Suprapubic skin (tissue), 4 donors: ENCODE measurements at regions not wholly inside any gene's neighbourhood (a gene's known extent, or its start where the extent isn't known, plus 50 kb on each side); places are given as distances from the start of the nearest gene placed in this dataset.

ENCODE experiments used
- DNase-seq, 2 donors: peaks; one replicate each; pipeline ENCODE4 v3.0.0-alpha.2; 2019; ENCODE audit warnings: low spot score in 2 of 2
- H3K27ac ChIP-seq: fragments of 200-600 bp; sonication (generic); one replicate; pipeline ENCODE4 v1.5.1; 2019
- H3K27me3 ChIP-seq: fragments of 200-600 bp; sonication (generic); one replicate; pipeline ENCODE4 v1.5.1; 2019
- H3K36me3 ChIP-seq: fragments of 200-600 bp; sonication (generic); one replicate; pipeline ENCODE4 v1.5.1; 2019
- H3K4me1 ChIP-seq: fragments of 200-600 bp; sonication (generic); one replicate; pipeline ENCODE4 v1.5.1; 2019
- H3K4me3 ChIP-seq: fragments of 200-600 bp; sonication (generic); one replicate; pipeline ENCODE4 v1.5.1; 2019; ENCODE audit warnings: mild to moderate bottlenecking
- H3K9me3 ChIP-seq: fragments of 200-600 bp; sonication (generic); one replicate; pipeline ENCODE4 v1.5.1; 2019
- EP300 ChIP-seq: sonication (generic); formaldehyde crosslinking; IDR thresholded peaks from one replicate; pipeline ENCODE4 v1.6.1; 2017; ENCODE audit warnings: antibody characterized with exemption
- POLR2A ChIP-seq, 2 donors: fragments of 450-650 bp; IDR thresholded peaks; one replicate each; pipeline ENCODE4 v1.6.1; 2017; ENCODE audit warnings: antibody characterized with exemption in 2 of 2, mild to moderate bottlenecking in 2 of 2, moderate library complexity in 2 of 2
- POLR2AphosphoS5 ChIP-seq, 3 donors: sonication (generic); formaldehyde crosslinking; IDR thresholded peaks; one replicate each; pipeline ENCODE4 v1.6.1; 2017; ENCODE audit warnings: antibody characterized with exemption in 3 of 3
- WGBS: methylation state at CpG from one replicate; pipeline ENCODE4 v1.1.5; 2018; 5-methylcytosine and 5-hydroxymethylcytosine counted together
- TF ChIP-seq, protein P1 (sequence below), 2 donors: fragments of 200-600 bp in 1 of 2; fragments of 450-650 bp in 1 of 2; sonication (generic) in 1 of 2; IDR thresholded peaks; one replicate each; pipeline ENCODE4 v1.5.1; 2016 to 2019; ENCODE audit warnings: antibody characterized with exemption in 2 of 2, mild to moderate bottlenecking in 1 of 2, moderate library complexity in 1 of 2

DNA sequence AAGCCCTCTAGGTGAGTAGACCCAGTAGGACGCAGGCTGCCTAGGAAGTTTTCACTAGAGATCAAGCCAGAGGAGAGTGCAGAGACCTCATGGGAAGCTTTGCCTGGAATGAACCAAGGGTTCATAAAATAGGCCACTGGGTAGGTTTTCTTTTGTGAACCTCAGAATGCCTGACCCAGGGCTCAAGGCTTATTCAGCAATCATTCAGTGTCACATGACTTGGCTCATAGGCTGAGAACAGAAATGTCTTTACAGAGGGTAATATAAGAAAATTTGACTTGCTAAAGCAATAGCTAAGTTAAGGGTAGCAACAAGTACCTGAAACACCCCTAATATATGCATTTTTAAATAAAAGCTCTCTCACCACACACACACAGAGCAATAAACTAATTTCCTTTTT lies 132.6 kb downstream of the RAB38 start:
- Histone ChIP-seq H3K36me3 (no peaks in the 10 kb centered on the region), H3K4me1 (no peaks in the 10 kb centered on the region), H3K27ac (no peak overlapping the region), H3K9me3 (no peaks in the 10 kb centered on the region), H3K27me3 (no peaks in the 10 kb centered on the region), H3K4me3 (no peak overlapping the region)
- 67% methylated on average over 1 of the region's 1 CpG for WGBS
- no peak for DNase-seq
- no peak for TF ChIP-seq EP300
- no peak for TF ChIP-seq POLR2A (IDR thresholded peaks at IDR 0.05)
- no peak for TF ChIP-seq POLR2AphosphoS5 (IDR thresholded peaks at IDR 0.05)
- TF ChIP-seq, protein P1, sequence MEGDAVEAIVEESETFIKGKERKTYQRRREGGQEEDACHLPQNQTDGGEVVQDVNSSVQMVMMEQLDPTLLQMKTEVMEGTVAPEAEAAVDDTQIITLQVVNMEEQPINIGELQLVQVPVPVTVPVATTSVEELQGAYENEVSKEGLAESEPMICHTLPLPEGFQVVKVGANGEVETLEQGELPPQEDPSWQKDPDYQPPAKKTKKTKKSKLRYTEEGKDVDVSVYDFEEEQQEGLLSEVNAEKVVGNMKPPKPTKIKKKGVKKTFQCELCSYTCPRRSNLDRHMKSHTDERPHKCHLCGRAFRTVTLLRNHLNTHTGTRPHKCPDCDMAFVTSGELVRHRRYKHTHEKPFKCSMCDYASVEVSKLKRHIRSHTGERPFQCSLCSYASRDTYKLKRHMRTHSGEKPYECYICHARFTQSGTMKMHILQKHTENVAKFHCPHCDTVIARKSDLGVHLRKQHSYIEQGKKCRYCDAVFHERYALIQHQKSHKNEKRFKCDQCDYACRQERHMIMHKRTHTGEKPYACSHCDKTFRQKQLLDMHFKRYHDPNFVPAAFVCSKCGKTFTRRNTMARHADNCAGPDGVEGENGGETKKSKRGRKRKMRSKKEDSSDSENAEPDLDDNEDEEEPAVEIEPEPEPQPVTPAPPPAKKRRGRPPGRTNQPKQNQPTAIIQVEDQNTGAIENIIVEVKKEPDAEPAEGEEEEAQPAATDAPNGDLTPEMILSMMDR (IDR thresholded peaks at IDR 0.05) = no peak

- H3K9me3 ChIP-seq = no peaks in the 10 kb centered on the region
- H3K27ac ChIP-seq = no peak overlapping the region
- WGBS = 93% methylated on average over 2 of the region's 2 CpGs
- H3K4me1 ChIP-seq = no peaks in the 10 kb centered on the region
- H3K4me3 ChIP-seq = no peak overlapping the region
- H3K27me3 ChIP-seq = no peaks in the 10 kb centered on the region
- H3K36me3 ChIP-seq = no peaks in the 10 kb centered on the region
- no peak for DNase-seq
- TF ChIP-seq POLR2AphosphoS5 (IDR thresholded peaks at IDR 0.05) (no peak), EP300 (no peak), POLR2A (IDR thresholded peaks at IDR 0.05) (no peak)
- TF ChIP-seq, protein P1 (IDR thresholded peaks at IDR 0.05) = no peak
These were observed 133.0 kb downstream of the RAB38 start for GRCh38 chr11:88042238-88042637.

DNA sequence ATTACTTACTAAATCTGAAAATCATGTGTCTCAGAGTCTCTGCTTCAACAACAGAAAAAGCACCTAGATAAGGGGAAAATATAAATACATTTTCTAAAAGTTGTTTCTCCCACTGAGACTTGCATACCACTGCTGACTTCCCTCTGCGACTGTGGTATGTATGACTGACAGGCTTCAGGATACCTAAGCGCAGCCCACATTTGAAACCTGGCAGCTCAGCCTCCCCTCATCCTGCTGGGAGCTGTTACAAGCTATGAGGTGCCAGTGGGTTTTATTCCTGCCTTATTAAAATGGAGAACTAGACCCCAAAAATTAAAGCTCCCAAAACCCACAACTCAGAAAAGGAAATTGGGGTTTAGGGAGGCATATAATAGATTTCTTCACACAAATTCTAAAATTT lies 133.6 kb downstream of the RAB38 start:
- H3K9me3 ChIP-seq = no peaks in the 10 kb centered on the region
- WGBS = 91% methylated on average over 2 of the region's 2 CpGs
- no peak for TF ChIP-seq EP300
- DNase-seq = no peak
- H3K27me3 ChIP-seq = no peaks in the 10 kb centered on the region
- H3K4me3 ChIP-seq = no peak overlapping the region
- H3K27ac ChIP-seq = no peak overlapping the region
- no peaks in the 10 kb centered on the region for H3K4me1 ChIP-seq
- H3K36me3 ChIP-seq = no peaks in the 10 kb centered on the region

DNA sequence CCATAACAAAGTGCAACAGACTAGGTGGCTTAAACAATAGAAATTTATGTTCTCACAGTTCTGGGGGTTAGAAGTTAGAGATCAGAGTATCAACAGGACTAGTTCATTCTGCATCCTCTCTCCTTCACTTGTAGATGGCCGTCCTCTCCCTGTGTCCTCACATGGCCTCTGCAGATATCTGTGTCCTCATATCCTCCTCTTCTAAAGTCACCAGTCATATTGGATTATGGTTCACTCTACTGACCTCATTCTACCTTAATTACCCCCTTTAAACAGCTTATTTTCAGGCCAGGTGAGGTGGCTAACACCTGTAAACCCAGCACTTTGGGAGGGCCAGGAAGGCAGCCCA lies 135.1 kb downstream of the RAB38 start:
- H3K9me3 ChIP-seq = no peaks in the 10 kb centered on the region
- 88% methylated on average over 1 of the region's 1 CpG for WGBS
- no peaks in the 10 kb centered on the region for H3K4me1 ChIP-seq
- no peak overlapping the region for H3K27ac ChIP-seq
- H3K36me3 ChIP-seq = no peaks in the 10 kb centered on the region
- TF ChIP-seq EP300 = no peak
- TF ChIP-seq POLR2A (IDR thresholded peaks at IDR 0.05) = no peak
- TF ChIP-seq, protein P1 (IDR thresholded peaks at IDR 0.05) = no peak
- no peak for TF ChIP-seq POLR2AphosphoS5 (IDR thresholded peaks at IDR 0.05)
- H3K27me3 ChIP-seq = no peaks in the 10 kb centered on the region
- H3K4me3 ChIP-seq = no peak overlapping the region
- DNase-seq = no peak

GRCh38 chr11:88039476-88040147 lies 135.6 kb downstream of the RAB38 start:
- Histone ChIP-seq H3K4me3 (no peak overlapping the region), H3K36me3 (no peaks in the 10 kb centered on the region), H3K9me3 (no peaks in the 10 kb centered on the region), H3K4me1 (no peaks in the 10 kb centered on the region), H3K27ac (no peak overlapping the region), H3K27me3 (no peaks in the 10 kb centered on the region)
- DNase-seq = no peak
- TF ChIP-seq POLR2A (IDR thresholded peaks at IDR 0.05) (no peak), POLR2AphosphoS5 (IDR thresholded peaks at IDR 0.05) (no peak), EP300 (no peak)
- TF ChIP-seq, protein P1 (IDR thresholded peaks at IDR 0.05) = no peak
- WGBS = 91% methylated on average over 2 of the region's 2 CpGs

DNA sequence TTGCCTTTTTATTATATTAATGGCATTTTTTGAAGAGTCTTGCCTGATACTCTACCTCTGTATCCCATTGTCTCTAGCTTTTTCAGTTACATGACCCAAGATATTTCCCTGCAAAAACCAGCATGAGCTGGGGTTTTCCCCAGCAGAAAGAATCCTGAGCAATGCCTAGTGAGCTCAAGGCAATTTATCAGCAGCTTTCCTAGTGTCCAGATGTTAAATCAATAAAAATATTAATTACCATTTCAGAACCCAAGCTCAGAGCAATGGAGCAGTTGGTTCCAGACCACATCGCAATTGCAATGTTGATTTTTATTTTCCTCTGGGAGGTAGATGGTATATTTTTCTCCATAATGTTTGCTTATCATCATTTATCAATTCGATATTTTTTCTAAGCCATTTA lies 137.2 kb downstream of the RAB38 start:
- Histone ChIP-seq H3K36me3 (no peaks in the 10 kb centered on the region), H3K27me3 (no peaks in the 10 kb centered on the region), H3K4me3 (no peak overlapping the region), H3K9me3 (no peaks in the 10 kb centered on the region), H3K27ac (no peak overlapping the region), H3K4me1 (no peaks in the 10 kb centered on the region)
- TF ChIP-seq EP300 (no peak), POLR2AphosphoS5 (IDR thresholded peaks at IDR 0.05) (no peak), POLR2A (IDR thresholded peaks at IDR 0.05) (no peak)
- TF ChIP-seq, protein P1 (IDR thresholded peaks at IDR 0.05) = no peak
- DNase-seq = no peak
- WGBS = 97% methylated on average over 2 of the region's 2 CpGs
